ENCODE measurements at regions not wholly inside any gene's neighbourhood (a gene's known extent, or its start where the extent isn't known, plus 50 kb on each side); places are given as distances from the start of the nearest gene placed in this dataset.

GRCh38 chr4:22921936-22922335, 229.2 kb downstream of the GBA3 start:
- DNase-seq: no peak

- DNase-seq: no peak
These were observed 218.5 kb downstream of the GBA3 start for GRCh38 chr4:22911285-22911684.

- no peak for DNase-seq
These were observed 217.5 kb downstream of the GBA3 start for GRCh38 chr4:22910200-22910599.

- no peak for DNase-seq
These were observed 213.3 kb downstream of the GBA3 start for GRCh38 chr4:22906045-22906444.

GRCh38 chr4:22903913-22904312, 211.2 kb downstream of the GBA3 start:
- no peak for DNase-seq

GRCh38 chr4:22901631-22902030, 208.9 kb downstream of the GBA3 start:
- DNase-seq: no peak

GRCh38 chr4:22900876-22901275, 208.1 kb downstream of the GBA3 start:
- DNase-seq: no peak

GRCh38 chr4:22897520-22898108, 204.9 kb downstream of the GBA3 start:
- DNase-seq: no peak

GRCh38 chr4:22895482-22895881, 202.7 kb downstream of the GBA3 start:
- no peak for DNase-seq

GRCh38 chr4:22884157-22884556, 191.4 kb downstream of the GBA3 start:
- peak; percentile 15 for DNase-seq

GRCh38 chr4:22881411-22881810, 188.7 kb downstream of the GBA3 start:
- no peak for DNase-seq

- no peak for DNase-seq
These were observed 184.8 kb downstream of the GBA3 start for GRCh38 chr4:22877486-22878052.

GRCh38 chr4:22876270-22876669, 183.5 kb downstream of the GBA3 start:
- no peak for DNase-seq

- no peak for DNase-seq
These were observed 183.0 kb downstream of the GBA3 start for GRCh38 chr4:22875587-22876257.

GRCh38 chr4:22874334-22874912, 181.7 kb downstream of the GBA3 start:
- DNase-seq: no peak

GRCh38 chr4:22873899-22874298, 181.2 kb downstream of the GBA3 start:
- DNase-seq: no peak

- no peak for DNase-seq
These were observed 178.2 kb downstream of the GBA3 start for GRCh38 chr4:22870847-22871449.

GRCh38 chr4:22869235-22869634, 176.5 kb downstream of the GBA3 start:
- no peak for DNase-seq
